Transverse colon (tissue), 4 donors: ENCODE measurements at regions not wholly inside any gene's neighbourhood (a gene's known extent, or its start where the extent isn't known, plus 50 kb on each side); places are given as distances from the start of the nearest gene placed in this dataset.

Experiments used
- DNase-seq: peaks from one replicate; pipeline ENCODE4 v3.0.0-alpha.2; 2019
- H3K27ac ChIP-seq, 4 donors: fragments of 200-600 bp; sonication (generic); 2 replicates each; pipeline ENCODE4 v1.5.1; 2016 to 2018; ENCODE audit warnings: inconsistent platforms in 4 of 4
- H3K27me3 ChIP-seq: fragments of 200-600 bp; sonication (generic); 2 replicates; pipeline ENCODE4 v1.5.1; 2017; ENCODE audit warnings: inconsistent platforms
- H3K36me3 ChIP-seq, 4 donors: fragments of 200-600 bp; sonication (generic); 2 replicates each; pipeline ENCODE4 v1.5.1; 2017 to 2019; ENCODE audit warnings: inconsistent platforms in 4 of 4
- H3K4me1 ChIP-seq, 4 donors: fragments of 200-600 bp; sonication (generic); 2 replicates each; pipeline ENCODE4 v1.5.1; 2017 to 2020; ENCODE audit warnings: inconsistent platforms in 4 of 4
- H3K4me3 ChIP-seq, 4 donors: fragments of 200-600 bp; sonication (generic); 1 replicate in 1 of 4; 2 replicates in 3 of 4; pipeline versions ENCODE4 v1.5.1 to v1.6.1; 2017 to 2019; ENCODE audit warnings: inconsistent platforms in 4 of 4
- H3K9me3 ChIP-seq, 2 donors: fragments of 200-600 bp; sonication (generic); 2 replicates each; pipeline ENCODE4 v1.5.1; 2017 to 2019; ENCODE audit warnings: inconsistent platforms in 2 of 2
- CTCF ChIP-seq, 5 experiments: fragments of 200-600 bp in 3 of 5; fragments of 450-650 bp in 2 of 5; sonication (generic) in 3 of 5; IDR thresholded peaks; 1 replicate in 2 of 5; 2 replicates in 3 of 5; pipeline ENCODE4 v1.5.1; 2016 to 2017; ENCODE audit warnings: antibody characterized with exemption in 5 of 5, inconsistent platforms in 3 of 5, mild to moderate bottlenecking in 2 of 5, moderate library complexity in 1 of 5
- EP300 ChIP-seq: sonication (generic); formaldehyde crosslinking; IDR thresholded peaks from one replicate; pipeline ENCODE4 v1.6.1; 2017; ENCODE audit warnings: antibody characterized with exemption, low read depth
- POLR2A ChIP-seq: fragments of 450-650 bp; IDR thresholded peaks from one replicate; pipeline ENCODE4 v1.6.1; 2016; ENCODE audit warnings: antibody characterized with exemption, mild to moderate bottlenecking, moderate library complexity
- POLR2AphosphoS5 ChIP-seq, 3 donors: sonication (generic); formaldehyde crosslinking; IDR thresholded peaks; one replicate each; pipeline ENCODE4 v1.6.1; 2016; ENCODE audit warnings: antibody characterized with exemption in 3 of 3
- WGBS, 2 donors: methylation state at CpG; one replicate each; pipeline ENCODE4 v1.1.5; 2018; ENCODE audit warnings: low coverage in 1 of 2; 5-methylcytosine and 5-hydroxymethylcytosine counted together
- in situ Hi-C, 4 donors: fragments of 200-750 bp; cut with MboI; loops; one replicate each; pipeline versions ENCODE4 v1.15.0 to v1.15.1; 2017; ENCODE audit warnings: low sequenced_read_pairs in 3 of 4, low pct_ligation_motif_present in 1 of 4, low pct_unique_long_range_greater_than_20kb in 1 of 4
- intact Hi-C: fragments of 100-400 bp; cut with DNase I; formaldehyde crosslinking; loops from one replicate; pipeline ENCODE4 v1.15.1; 2023; ENCODE audit warnings: low total_unique reads

- Histone ChIP-seq H3K4me3 (no peak overlapping the region), H3K36me3 (no peaks in the 10 kb centered on the region), H3K4me1 (peaks cover 0 to 14% (median 4%) of the 10 kb centered on the region in 4 donors), H3K27me3 (no peaks in the 10 kb centered on the region), H3K9me3 (no peaks in the 10 kb centered on the region), H3K27ac (peak overlapping the region; percentile 21 to 63 (median 53))
- peak; percentile 19 for DNase-seq
- in situ Hi-C loops = no loop called here
- WGBS, 2 donors = 39 to 54% methylated on average over 5 to 7 of the region's 7 CpGs
- intact Hi-C loops = no loop called here
- TF ChIP-seq CTCF (IDR thresholded peaks at IDR 0.05) = no peak
- TF ChIP-seq EP300 = no peak
- no peak for TF ChIP-seq POLR2AphosphoS5 (IDR thresholded peaks at IDR 0.05)
- no peak for TF ChIP-seq POLR2A
Measured at GRCh38 chr4:124018383-124019317, 622.1 kb downstream of the SPRY1 start.

GRCh38 chr4:124019749-124020549 lies 623.4 kb downstream of the SPRY1 start:
- peak overlapping the region; percentile 21 to 63 (median 53) for H3K27ac ChIP-seq
- TF ChIP-seq POLR2AphosphoS5 (IDR thresholded peaks at IDR 0.05) (peak in 1 of 3 donors; percentile 4), CTCF (IDR thresholded peaks at IDR 0.05) (no peak)
- DNase-seq = no peak
- H3K4me1 ChIP-seq = peaks cover 0 to 14% (median 4%) of the 10 kb centered on the region in 4 donors
- intact Hi-C loops = no loop called here
- WGBS, 2 donors = 80 to 82% methylated on average over 3 to 4 of the region's 4 CpGs
- in situ Hi-C loops = no loop called here
- H3K27me3 ChIP-seq = no peaks in the 10 kb centered on the region
- no peaks in the 10 kb centered on the region for H3K9me3 ChIP-seq
- no peak overlapping the region for H3K4me3 ChIP-seq
- no peaks in the 10 kb centered on the region for H3K36me3 ChIP-seq

- 79 to 87% methylated on average over 3 of the region's 3 CpGs for WGBS, 2 donors
- intact Hi-C loops (no loop called here), in situ Hi-C loops (no loop called here)
- Histone ChIP-seq H3K4me3 (no peak overlapping the region), H3K27me3 (no peaks in the 10 kb centered on the region), H3K9me3 (no peaks in the 10 kb centered on the region), H3K4me1 (peaks cover 0 to 11% (median 0%) of the 10 kb centered on the region in 4 donors), H3K27ac (no peak overlapping the region), H3K36me3 (no peaks in the 10 kb centered on the region)
- TF ChIP-seq CTCF (IDR thresholded peaks at IDR 0.05) (no peak), EP300 (no peak), POLR2AphosphoS5 (IDR thresholded peaks at IDR 0.05) (no peak), POLR2A (no peak)
- no peak for DNase-seq
Measured at GRCh38 chr4:124025000-124025399, 628.4 kb downstream of the SPRY1 start.

GRCh38 chr4:124025428-124025827 lies 628.8 kb downstream of the SPRY1 start:
- Histone ChIP-seq H3K27me3 (no peaks in the 10 kb centered on the region), H3K27ac (no peak overlapping the region), H3K36me3 (no peaks in the 10 kb centered on the region), H3K4me3 (no peak overlapping the region), H3K9me3 (no peaks in the 10 kb centered on the region), H3K4me1 (peaks cover 0 to 9% (median 0%) of the 10 kb centered on the region in 4 donors)
- no peak for DNase-seq
- TF ChIP-seq EP300 = no peak
- TF ChIP-seq CTCF (IDR thresholded peaks at IDR 0.05) = no peak
- TF ChIP-seq POLR2A = no peak
- no peak for TF ChIP-seq POLR2AphosphoS5 (IDR thresholded peaks at IDR 0.05)
- WGBS, 2 donors = 72 to 88% methylated on average over 9 of the region's 9 CpGs
- in situ Hi-C loops (no loop called here), intact Hi-C loops (no loop called here)
